Bronchial epithelial cell (primary cell): ENCODE measurements at regions not wholly inside any gene's neighbourhood (a gene's known extent, or its start where the extent isn't known, plus 50 kb on each side); places are given as distances from the start of the nearest gene placed in this dataset.

Experiments
- DNase-seq: peaks from one replicate; pipeline ENCODE4 v3.0.0-alpha.2; 2010; ENCODE audit warnings: low read depth
- FAIRE-seq: peaks from 2 replicates; lab custom pipeline; 2011; peaks lifted over from hg19 to GRCh38; lab: Jason Lieb, UNC
- H3K27me3 ChIP-seq: 2 replicates; pipeline ENCODE4 v1.5.1; 2011; ENCODE audit warnings: low read length; ENCODE audit not compliant: control insufficient read depth, insufficient read depth
- H3K36me3 ChIP-seq: 2 replicates; pipeline ENCODE4 v1.5.1; 2011; ENCODE audit warnings: low read length; ENCODE audit not compliant: control insufficient read depth, insufficient read depth
- H3K4me3 ChIP-seq: 2 replicates; pipeline ENCODE4 v1.5.1; 2011; ENCODE audit warnings: mild to moderate bottlenecking, low read depth, low read length, control low read depth
- TF ChIP-seq, protein P1 (sequence below): IDR thresholded peaks from 2 replicates; pipeline ENCODE4 v1.5.1; 2011; ENCODE audit warnings: mild to moderate bottlenecking, moderate library complexity, low read length, control low read depth, inconsistent platforms; ENCODE audit not compliant: insufficient read depth, severe bottlenecking

DNA sequence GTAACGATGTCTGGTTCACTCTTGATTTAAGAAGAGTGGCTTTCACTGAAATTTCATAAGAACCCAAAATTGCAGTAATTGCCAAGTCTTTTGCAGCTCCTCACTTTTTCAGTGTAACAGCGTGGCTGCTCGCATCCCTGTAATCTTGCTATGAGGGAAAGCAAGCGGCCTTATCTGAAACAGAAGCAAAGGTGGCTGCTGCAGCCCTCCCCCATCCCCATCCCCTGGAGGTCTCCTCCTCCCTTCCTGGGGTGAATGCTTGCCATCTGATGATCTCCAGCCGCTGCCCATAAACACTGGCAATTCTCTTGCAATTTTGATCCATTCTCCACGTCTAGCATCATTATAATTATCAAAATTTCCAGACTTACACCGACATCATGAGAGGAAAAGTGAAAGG lies 182.5 kb upstream of the ASIC2 start:
- FAIRE-seq: no peak
- TF ChIP-seq, protein P1, sequence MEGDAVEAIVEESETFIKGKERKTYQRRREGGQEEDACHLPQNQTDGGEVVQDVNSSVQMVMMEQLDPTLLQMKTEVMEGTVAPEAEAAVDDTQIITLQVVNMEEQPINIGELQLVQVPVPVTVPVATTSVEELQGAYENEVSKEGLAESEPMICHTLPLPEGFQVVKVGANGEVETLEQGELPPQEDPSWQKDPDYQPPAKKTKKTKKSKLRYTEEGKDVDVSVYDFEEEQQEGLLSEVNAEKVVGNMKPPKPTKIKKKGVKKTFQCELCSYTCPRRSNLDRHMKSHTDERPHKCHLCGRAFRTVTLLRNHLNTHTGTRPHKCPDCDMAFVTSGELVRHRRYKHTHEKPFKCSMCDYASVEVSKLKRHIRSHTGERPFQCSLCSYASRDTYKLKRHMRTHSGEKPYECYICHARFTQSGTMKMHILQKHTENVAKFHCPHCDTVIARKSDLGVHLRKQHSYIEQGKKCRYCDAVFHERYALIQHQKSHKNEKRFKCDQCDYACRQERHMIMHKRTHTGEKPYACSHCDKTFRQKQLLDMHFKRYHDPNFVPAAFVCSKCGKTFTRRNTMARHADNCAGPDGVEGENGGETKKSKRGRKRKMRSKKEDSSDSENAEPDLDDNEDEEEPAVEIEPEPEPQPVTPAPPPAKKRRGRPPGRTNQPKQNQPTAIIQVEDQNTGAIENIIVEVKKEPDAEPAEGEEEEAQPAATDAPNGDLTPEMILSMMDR: no peak
- Histone ChIP-seq H3K36me3 (no peaks in the 10 kb centered on the region), H3K27me3 (no peaks in the 10 kb centered on the region), H3K4me3 (no peak overlapping the region)
- DNase-seq: no peak

DNA sequence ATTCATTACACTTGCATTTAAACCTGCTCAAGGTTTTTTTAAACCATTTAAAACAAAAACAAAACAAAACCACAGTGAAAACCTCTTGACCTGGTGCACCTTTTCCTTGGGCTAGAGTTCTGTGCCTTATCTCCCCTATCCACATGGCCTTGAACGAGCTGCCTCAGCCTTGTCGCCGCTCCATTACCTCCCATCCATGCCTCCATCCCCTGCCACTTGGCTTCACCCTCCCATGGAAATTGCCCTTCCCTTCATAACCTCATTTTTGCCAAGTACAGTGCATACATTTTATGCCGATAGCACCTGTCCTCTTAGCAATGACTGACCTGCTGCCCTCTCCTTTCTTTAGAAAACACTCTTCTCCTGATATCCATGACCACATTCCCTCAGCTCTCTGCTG lies 188.6 kb upstream of the ASIC2 start:
- Histone ChIP-seq H3K4me3 (no peak overlapping the region), H3K27me3 (no peaks in the 10 kb centered on the region), H3K36me3 (no peaks in the 10 kb centered on the region)
- FAIRE-seq (no peak), DNase-seq (no peak)
- TF ChIP-seq, protein P1: no peak

DNA sequence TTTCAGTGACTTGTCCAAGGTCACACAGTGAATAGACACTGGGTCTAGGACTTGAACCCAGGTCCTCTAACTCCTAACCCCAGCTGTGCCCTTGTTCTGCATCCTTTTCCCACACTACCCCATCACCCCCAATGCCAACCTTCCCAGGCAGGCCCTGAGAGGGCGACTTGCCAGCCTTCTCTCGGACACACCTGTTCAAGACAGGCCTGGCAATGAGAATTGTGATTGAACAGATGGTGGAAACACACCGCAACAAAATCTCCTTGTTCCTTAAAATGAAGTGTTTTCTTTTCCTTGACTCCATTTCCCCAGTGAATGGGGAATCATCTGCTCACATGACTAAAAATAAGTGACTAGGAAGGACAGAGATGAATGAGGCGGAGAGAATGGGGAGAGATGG lies 189.5 kb upstream of the ASIC2 start:
- H3K4me3 ChIP-seq: no peak overlapping the region
- DNase-seq (no peak), FAIRE-seq (no peak)
- TF ChIP-seq, protein P1: no peak
- no peaks in the 10 kb centered on the region for H3K36me3 ChIP-seq
- no peaks in the 10 kb centered on the region for H3K27me3 ChIP-seq

DNA sequence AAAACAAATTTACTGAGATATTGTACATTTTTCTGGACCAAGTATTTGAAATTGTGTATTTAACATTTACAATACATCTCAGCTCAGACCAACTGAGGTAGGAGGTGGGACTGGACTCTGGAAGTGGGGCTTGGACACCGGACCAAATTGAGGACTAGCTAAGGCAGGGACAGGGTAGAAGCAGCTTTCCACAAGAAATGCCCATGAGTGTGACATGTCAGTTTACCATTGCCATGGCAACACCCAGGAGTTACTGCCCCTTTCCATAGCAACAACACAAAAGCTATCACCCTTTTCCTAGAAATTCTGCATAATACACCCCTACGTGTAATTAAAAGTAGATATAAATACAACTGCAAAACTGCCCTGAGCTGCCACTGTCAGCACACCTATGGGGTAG lies 191.5 kb upstream of the ASIC2 start:
- TF ChIP-seq, protein P1: no peak
- no peak overlapping the region for H3K4me3 ChIP-seq
- FAIRE-seq (no peak), DNase-seq (no peak)
- no peaks in the 10 kb centered on the region for H3K36me3 ChIP-seq
- no peaks in the 10 kb centered on the region for H3K27me3 ChIP-seq

DNA sequence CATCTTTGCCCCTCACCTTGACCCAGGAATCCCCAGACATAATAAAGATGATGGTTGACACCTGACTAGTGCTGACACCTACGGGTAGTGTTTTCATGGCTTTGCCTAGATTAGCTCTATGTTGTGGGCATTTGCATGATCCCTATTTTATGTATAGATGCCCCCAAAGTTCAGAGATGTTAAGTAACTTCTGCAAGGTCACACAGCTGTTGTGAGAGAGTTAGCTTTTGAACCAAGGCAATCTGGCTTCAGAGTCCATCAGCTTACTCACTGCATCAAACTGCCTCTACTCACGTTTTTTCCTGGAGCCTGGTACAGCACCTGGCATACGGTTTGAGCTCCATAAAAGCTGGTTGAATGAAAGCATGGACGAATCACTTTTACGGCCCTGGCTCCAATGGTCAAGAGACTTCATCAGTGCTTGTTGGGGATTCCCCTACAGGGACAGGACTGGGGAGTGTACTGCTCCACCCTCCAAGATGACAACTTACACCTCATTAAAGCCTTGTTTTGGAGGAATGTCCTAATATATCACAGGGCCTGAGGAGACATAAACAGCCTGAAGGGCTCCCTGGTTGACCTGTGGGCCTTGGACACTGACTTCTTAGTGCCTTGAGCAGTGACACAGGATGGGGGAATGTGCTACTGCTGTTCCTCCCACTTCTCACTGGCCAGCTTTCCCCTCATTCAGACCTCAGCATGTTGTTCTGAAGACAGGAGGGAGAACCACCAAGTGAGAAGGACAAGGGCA lies 193.2 kb upstream of the ASIC2 start:
- FAIRE-seq (peak; percentile 70), DNase-seq (no peak)
- TF ChIP-seq, protein P1: no peak
- Histone ChIP-seq H3K4me3 (no peak overlapping the region), H3K36me3 (no peaks in the 10 kb centered on the region), H3K27me3 (no peaks in the 10 kb centered on the region)
